Neural cell (in vitro differentiated cells): ENCODE measurements at regions not wholly inside any gene's neighbourhood (a gene's known extent, or its start where the extent isn't known, plus 50 kb on each side); places are given as distances from the start of the nearest gene placed in this dataset.
"Not testable (repeated sequence)": the region's sequence is repeated elsewhere in the genome, so short reads cannot be mapped to it uniquely, and the experiment has no call there.

Experiments used
- H2AFZ ChIP-seq: fragments of 200-600, 300-800 bp; sonication (generic), shearing (Covaris generic); 2 replicates; pipeline ENCODE4 v1.6.0; 2014; ENCODE audit warnings: low read depth, mild to moderate bottlenecking, antibody characterized with exemption, low read length, moderate library complexity
- H3F3A ChIP-seq: fragments of 200-600 bp; shearing (Covaris generic); 2 replicates; pipeline ENCODE4 v1.6.1; 2016; ENCODE audit warnings: mild to moderate bottlenecking, moderate library complexity, mixed read lengths, antibody characterized with exemption, low read length; ENCODE audit not compliant: insufficient read depth, poor library complexity, severe bottlenecking
- H3K27ac ChIP-seq: fragments of 200-600, 300-800 bp; sonication (generic), shearing (Covaris generic); 2 replicates; pipeline ENCODE4 v1.5.1; 2014; ENCODE audit warnings: mild to moderate bottlenecking, low read length, moderate library complexity
- H3K27me3 ChIP-seq: fragments of 300-800, 200-600 bp; sonication (generic), shearing (Covaris generic); 2 replicates; pipeline ENCODE4 v1.6.0; 2014; ENCODE audit warnings: mild to moderate bottlenecking, low read depth, low read length, moderate library complexity; ENCODE audit not compliant: insufficient read depth
- H3K36me3 ChIP-seq: fragments of 300-800, 200-600 bp; sonication (generic), shearing (Covaris generic); 2 replicates; pipeline ENCODE4 v1.5.1; 2014; ENCODE audit warnings: mild to moderate bottlenecking, antibody characterized with exemption, low read length, moderate library complexity; ENCODE audit not compliant: insufficient read depth
- H3K4me2 ChIP-seq: fragments of 300-800, 200-600 bp; sonication (generic), shearing (Covaris generic); 2 replicates; pipeline ENCODE4 v1.6.0; 2014; ENCODE audit warnings: mild to moderate bottlenecking, low read length
- H3K4me3 ChIP-seq: fragments of 300-800, 200-600 bp; sonication (generic), shearing (Covaris generic); 2 replicates; pipeline ENCODE4 v1.5.1; 2014; ENCODE audit warnings: mild to moderate bottlenecking, low read length, moderate library complexity
- H3K79me2 ChIP-seq: fragments of 200-600 bp; shearing (Covaris generic); replicated peaks from 2 replicates; pipeline ENCODE4 v1.6.0; 2014; ENCODE audit warnings: mild to moderate bottlenecking, low read length, moderate library complexity; ENCODE audit not compliant: insufficient read depth
- H3K9ac ChIP-seq: fragments of 300-800, 200-600 bp; sonication (generic), shearing (Covaris generic); 2 replicates; pipeline ENCODE4 v1.6.1; 2016; ENCODE audit warnings: mild to moderate bottlenecking, low read length, mixed read lengths
- H3K9me2 ChIP-seq: fragments of 200-600 bp; shearing (Covaris generic); 2 replicates; pipeline ENCODE4 v1.6.1; 2016; ENCODE audit warnings: mild to moderate bottlenecking, low read length, mixed read lengths; ENCODE audit not compliant: insufficient read depth
- H3K9me3 ChIP-seq: fragments of 200-600, 300-800 bp; sonication (generic), shearing (Covaris generic); 2 replicates; pipeline ENCODE4 v1.6.1; 2016; ENCODE audit warnings: mild to moderate bottlenecking, mixed run types, low read length, moderate library complexity, mixed read lengths
- H4K20me1 ChIP-seq: fragments of 200-600 bp; shearing (Covaris generic); 2 replicates; pipeline ENCODE4 v1.6.1; 2016; ENCODE audit warnings: mild to moderate bottlenecking, mixed run types; ENCODE audit not compliant: insufficient read depth
- EP300 ChIP-seq: fragments of 450-650 bp; conservative IDR thresholded peaks from 2 replicates; pipeline ENCODE4 v1.6.1; 2014; ENCODE audit warnings: antibody characterized with exemption, mild to moderate bottlenecking, moderate library complexity; ENCODE audit not compliant: poor library complexity, severe bottlenecking
- EZH2 ChIP-seq: fragments of 200-600, 300-800 bp; shearing (Covaris generic), sonication (generic); IDR thresholded peaks from 2 replicates; pipeline ENCODE4 v1.6.1; 2014; ENCODE audit warnings: antibody characterized with exemption, low read length, borderline replicate concordance, mild to moderate bottlenecking; ENCODE audit not compliant: insufficient read depth, poor library complexity, severe bottlenecking
- MXI1 ChIP-seq: fragments of 450-650 bp; conservative IDR thresholded peaks from 2 replicates; pipeline ENCODE4 v1.6.1; 2014; ENCODE audit warnings: antibody characterized with exemption, mild to moderate bottlenecking; ENCODE audit not compliant: poor library complexity, severe bottlenecking
- POLR2AphosphoS5 ChIP-seq: IDR thresholded peaks from 2 replicates; pipeline ENCODE4 v1.6.1; 2012
- RAD21 ChIP-seq: fragments of 450-650 bp; conservative IDR thresholded peaks from 2 replicates; pipeline ENCODE4 v1.6.1; 2014; ENCODE audit warnings: antibody characterized with exemption, mild to moderate bottlenecking, moderate library complexity
- REST ChIP-seq: IDR thresholded peaks from 2 replicates; pipeline ENCODE4 v1.6.1; 2012; ENCODE audit warnings: borderline replicate concordance
- SMC3 ChIP-seq: fragments of 450-650 bp; conservative IDR thresholded peaks from 2 replicates; pipeline ENCODE4 v1.6.1; 2014; ENCODE audit warnings: antibody characterized with exemption, mild to moderate bottlenecking, moderate library complexity; ENCODE audit not compliant: poor library complexity
- TAF1 ChIP-seq: IDR thresholded peaks from 2 replicates; pipeline ENCODE4 v1.6.1; 2012; ENCODE audit warnings: low read depth
- TF ChIP-seq, protein P1 (sequence below): fragments of 450-650 bp; IDR thresholded peaks from 2 replicates; pipeline ENCODE4 v1.5.1; 2014; ENCODE audit warnings: antibody characterized with exemption, mild to moderate bottlenecking, moderate library complexity; ENCODE audit not compliant: poor library complexity, severe bottlenecking

DNA sequence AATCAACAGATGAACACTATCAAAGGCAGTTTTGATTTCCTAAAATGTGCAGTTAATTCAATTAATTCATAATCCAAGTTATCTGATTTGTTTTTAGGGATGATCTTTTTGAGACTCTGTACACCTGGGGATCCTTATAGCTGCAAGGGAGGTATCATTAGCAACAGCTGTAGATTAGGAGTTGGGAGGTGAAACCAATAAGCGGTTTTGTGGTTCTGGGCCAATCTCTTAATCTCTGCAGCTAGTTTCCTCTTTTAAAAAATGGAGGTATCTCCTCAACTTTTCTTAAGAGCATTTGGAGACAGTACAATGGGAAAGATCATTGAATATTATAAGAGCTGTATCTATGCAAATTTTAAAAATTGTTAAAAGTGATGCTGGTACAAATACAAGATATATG lies 126.0 kb downstream of the MC4R start:
- Histone ChIP-seq H3K27ac (no peak overlapping the region), H3K4me2 (no peak overlapping the region), H4K20me1 (no peaks in the 10 kb centered on the region), H3K27me3 (no peaks in the 10 kb centered on the region), H3K9me2 (no peaks in the 10 kb centered on the region), H2AFZ (no peak overlapping the region), H3K4me3 (no peak overlapping the region), H3K9me3 (no peaks in the 10 kb centered on the region), H3F3A (no peaks in the 10 kb centered on the region), H3K9ac (no peak overlapping the region), H3K36me3 (no peaks in the 10 kb centered on the region), H3K79me2 (no peaks in the 10 kb centered on the region)
- TF ChIP-seq RAD21 (no peak), SMC3 (no peak), REST (no peak), EP300 (no peak), EZH2 (no peak), TAF1 (no peak), POLR2AphosphoS5 (no peak)

DNA sequence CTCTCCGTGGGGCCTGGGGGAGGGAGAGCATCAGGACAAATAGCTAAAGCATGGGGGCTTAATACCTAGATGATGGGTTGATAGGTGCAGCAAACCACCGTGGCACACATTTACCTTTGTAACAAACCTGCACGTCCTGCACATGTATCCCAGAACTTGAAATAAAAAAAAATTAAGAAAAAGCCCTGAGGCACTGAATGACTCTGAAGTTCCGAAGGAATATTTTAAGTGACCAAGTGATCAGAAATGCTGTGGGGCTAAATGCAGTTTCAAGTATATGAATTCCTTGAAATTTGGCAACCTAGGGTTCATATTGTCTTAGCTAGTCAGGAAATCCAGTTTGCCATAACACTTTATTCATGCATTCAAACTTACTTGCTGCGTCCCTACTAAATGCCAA lies 127.5 kb downstream of the MC4R start:
- TF ChIP-seq MXI1 (no peak), REST (no peak), POLR2AphosphoS5 (no peak), RAD21 (no peak), SMC3 (no peak), EP300 (no peak), TAF1 (no peak), EZH2 (no peak)
- TF ChIP-seq, protein P1, sequence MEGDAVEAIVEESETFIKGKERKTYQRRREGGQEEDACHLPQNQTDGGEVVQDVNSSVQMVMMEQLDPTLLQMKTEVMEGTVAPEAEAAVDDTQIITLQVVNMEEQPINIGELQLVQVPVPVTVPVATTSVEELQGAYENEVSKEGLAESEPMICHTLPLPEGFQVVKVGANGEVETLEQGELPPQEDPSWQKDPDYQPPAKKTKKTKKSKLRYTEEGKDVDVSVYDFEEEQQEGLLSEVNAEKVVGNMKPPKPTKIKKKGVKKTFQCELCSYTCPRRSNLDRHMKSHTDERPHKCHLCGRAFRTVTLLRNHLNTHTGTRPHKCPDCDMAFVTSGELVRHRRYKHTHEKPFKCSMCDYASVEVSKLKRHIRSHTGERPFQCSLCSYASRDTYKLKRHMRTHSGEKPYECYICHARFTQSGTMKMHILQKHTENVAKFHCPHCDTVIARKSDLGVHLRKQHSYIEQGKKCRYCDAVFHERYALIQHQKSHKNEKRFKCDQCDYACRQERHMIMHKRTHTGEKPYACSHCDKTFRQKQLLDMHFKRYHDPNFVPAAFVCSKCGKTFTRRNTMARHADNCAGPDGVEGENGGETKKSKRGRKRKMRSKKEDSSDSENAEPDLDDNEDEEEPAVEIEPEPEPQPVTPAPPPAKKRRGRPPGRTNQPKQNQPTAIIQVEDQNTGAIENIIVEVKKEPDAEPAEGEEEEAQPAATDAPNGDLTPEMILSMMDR, result no peak
- H3K27ac ChIP-seq, result no peak overlapping the region
- no peaks in the 10 kb centered on the region for H3K79me2 ChIP-seq
- no peaks in the 10 kb centered on the region for H3F3A ChIP-seq
- H3K4me3 ChIP-seq, result no peak overlapping the region
- H3K4me2 ChIP-seq, result no peak overlapping the region
- H2AFZ ChIP-seq, result no peak overlapping the region
- no peaks in the 10 kb centered on the region for H3K9me3 ChIP-seq
- H3K9ac ChIP-seq, result no peak overlapping the region
- H4K20me1 ChIP-seq, result no peaks in the 10 kb centered on the region
- H3K36me3 ChIP-seq, result no peaks in the 10 kb centered on the region
- no peaks in the 10 kb centered on the region for H3K27me3 ChIP-seq
- no peaks in the 10 kb centered on the region for H3K9me2 ChIP-seq

DNA sequence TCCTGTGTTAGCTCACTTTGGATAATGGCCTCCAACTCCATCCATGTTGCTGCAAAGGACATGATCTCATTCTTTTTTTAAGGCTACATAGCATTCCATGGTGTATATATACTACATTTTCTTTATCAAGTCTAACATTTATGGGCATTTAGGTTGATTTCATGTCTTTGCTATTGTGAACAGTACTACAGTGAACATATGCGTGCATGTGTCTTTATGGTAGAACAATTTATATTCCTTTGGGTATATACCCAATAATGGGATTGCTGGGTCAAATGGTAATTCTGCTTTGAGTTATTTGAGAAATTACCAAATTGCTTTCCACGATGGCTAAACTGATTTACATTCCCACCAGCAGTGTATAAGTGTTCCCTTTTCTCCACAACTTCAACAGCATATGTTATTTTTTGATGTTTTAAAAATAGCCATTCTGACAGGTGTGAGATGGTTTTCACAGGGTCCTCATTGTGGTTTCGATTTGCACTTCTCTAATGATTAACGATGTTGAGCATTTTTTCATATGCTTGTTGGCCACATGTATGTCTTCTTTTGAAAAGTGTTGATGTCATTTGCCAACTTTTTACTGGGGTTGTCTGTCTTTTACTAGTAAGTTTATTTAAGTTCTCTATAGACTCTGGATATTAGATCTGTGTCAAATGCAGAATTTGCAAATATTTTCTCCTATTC lies 133.4 kb downstream of the MC4R start:
- not testable (repeated sequence) for H3K36me3 ChIP-seq, H4K20me1 ChIP-seq, H3K4me3 ChIP-seq, H3K79me2 ChIP-seq, H3K4me2 ChIP-seq, H3K9ac ChIP-seq, H3K27me3 ChIP-seq, H2AFZ ChIP-seq, H3K9me3 ChIP-seq, H3K9me2 ChIP-seq, H3F3A ChIP-seq, H3K27ac ChIP-seq
